ENCODE measurements at regions not wholly inside any gene's neighbourhood (a gene's known extent, or its start where the extent isn't known, plus 50 kb on each side); places are given as distances from the start of the nearest gene placed in this dataset.

- no peak for FAIRE-seq
- CTCF ChIA-PET (ENCODE audit: partially characterized antibody), result interaction anchor here (0.7 to 1.9 kb wide), 3 partner anchors 9 to 55 kb away, joined by 3 to 5 read pairs (median 5); no protein-coding TSS in a partner anchor
Observed at GRCh38 chr13:42389041-42389440, 117.1 kb downstream of the AKAP11 start.

More at GRCh38 chr13:42389041-42389440, 117.1 kb downstream of the AKAP11 start:
- H3K27ac ChIP-seq (ENCODE audit: low read depth, low read length), result no peak overlapping the region
- H4K5ac ChIP-seq (ENCODE audit: insufficient read length, low read depth, low read length), result no peak overlapping the region
- H3K79me1 ChIP-seq (ENCODE audit: low read depth, low read length), result no peaks in the 10 kb centered on the region
- H2BK120ac ChIP-seq (replicated peaks; ENCODE audit: low read depth, low read length), result no peak overlapping the region
- H3K27me3 ChIP-seq (replicated peaks in 1 of 4; ENCODE audit: control insufficient read depth in 3 of 4, extremely low read depth in 1 of 4, insufficient read depth in 3 of 4, low read length in 3 of 4), result no peaks in the 10 kb centered on the region
- no peak overlapping the region for H3K56ac ChIP-seq (replicated peaks; ENCODE audit: insufficient read length, low read depth, low read length)
- no peak overlapping the region for H3K23ac ChIP-seq (ENCODE audit: insufficient read length)
- H2BK20ac ChIP-seq (ENCODE audit: low read length), result no peak overlapping the region
- DNase-seq (ENCODE audit: low read depth in 1 of 2, low spot score in 2 of 2), result no peak
- H2BK12ac ChIP-seq (ENCODE audit: low read depth, low read length), result no peak overlapping the region
- no peak overlapping the region for H3K9ac ChIP-seq (replicated peaks in 1 of 4; ENCODE audit: extremely low read depth in 1 of 4, low read depth in 3 of 4, low read length in 3 of 4)
- H3K4me3 ChIP-seq (ENCODE audit: extremely low read depth in 1 of 4, insufficient read depth in 2 of 4, low read depth in 3 of 4, low read length in 4 of 4), result no peak overlapping the region
- H3K4ac ChIP-seq (replicated peaks; ENCODE audit: insufficient read length, low read depth, low read length), result no peak overlapping the region
- H2BK5ac ChIP-seq (ENCODE audit: low read depth, low read length), result no peak overlapping the region
- H2AFZ ChIP-seq (ENCODE audit: low read length), result no peak overlapping the region
- no peak overlapping the region for H3K4me2 ChIP-seq (ENCODE audit: insufficient read depth in 1 of 2, low read depth in 2 of 2, low read length in 2 of 2)
- no peaks in the 10 kb centered on the region for H3K9me3 ChIP-seq (ENCODE audit: insufficient read depth in 2 of 2, low read depth in 1 of 2, low read length in 1 of 2)
- H3K14ac ChIP-seq (ENCODE audit: insufficient read length), result no peak overlapping the region
- no peak overlapping the region for H3K18ac ChIP-seq (ENCODE audit: extremely low read depth, low read length)
- no peaks in the 10 kb centered on the region for H3K79me2 ChIP-seq (ENCODE audit: control insufficient read depth in 1 of 2, insufficient read depth in 2 of 2, low read length in 2 of 2)
- H4K20me1 ChIP-seq (replicated peaks in 1 of 2; ENCODE audit: control insufficient read depth in 1 of 2, insufficient read depth in 2 of 2, low read length in 2 of 2), result no peaks in the 10 kb centered on the region
- no peak overlapping the region for H4K91ac ChIP-seq (replicated peaks; ENCODE audit: insufficient read length, low read length)
- no peaks in the 10 kb centered on the region for H3K36me3 ChIP-seq (ENCODE audit: control insufficient read depth in 2 of 4, insufficient read depth in 4 of 4, low read length in 3 of 4)
- no peak overlapping the region for H4K8ac ChIP-seq (ENCODE audit: extremely low read depth, insufficient read depth, low read length)
- H2BK15ac ChIP-seq (ENCODE audit: low read length), result no peak overlapping the region
- no peaks in the 10 kb centered on the region for H3K23me2 ChIP-seq (ENCODE audit: low read depth, low read length)
- no peak overlapping the region for H2AK5ac ChIP-seq (ENCODE audit: low read depth, low read length)
- no peaks in the 10 kb centered on the region for H3K4me1 ChIP-seq (replicated peaks in 1 of 4; ENCODE audit: control insufficient read depth in 3 of 4, insufficient read depth in 4 of 4, low read length in 3 of 4)
- TF ChIP-seq NANOG (IDR thresholded peaks at IDR 0.05; ENCODE audit: insufficient read depth, low read depth, low read length, poor library complexity, severe bottlenecking) (no peak), RNF2 (IDR thresholded peaks at IDR 0.05; ENCODE audit: borderline replicate concordance, low read depth, low read length, missing control alignments, poor library complexity, severe bottlenecking) (no peak), RXRA (IDR thresholded peaks at IDR 0.05; ENCODE audit: insufficient read depth, low read depth, low read length) (no peak), CBX5 (IDR thresholded peaks at IDR 0.05; ENCODE audit: low read depth, low read length) (no peak), TEAD4 (IDR thresholded peaks at IDR 0.05; ENCODE audit: low read depth, low read length) (no peak), SP1 (IDR thresholded peaks at IDR 0.05; ENCODE audit: low read depth, low read length) (no peak), CTBP2 (IDR thresholded peaks at IDR 0.05; ENCODE audit: borderline replicate concordance, insufficient read depth, insufficient read length, low read length) (no peak), RFX5 (IDR thresholded peaks at IDR 0.05; ENCODE audit: borderline replicate concordance, low read depth, low read length) (no peak), RAD21 (IDR thresholded peaks at IDR 0.05 in 1 of 2, conservative IDR thresholded peaks at IDR 0.05 in 1 of 2; ENCODE audit: low read depth in 2 of 2, low read length in 2 of 2) (no peak)
- TF ChIP-seq, protein P1, sequence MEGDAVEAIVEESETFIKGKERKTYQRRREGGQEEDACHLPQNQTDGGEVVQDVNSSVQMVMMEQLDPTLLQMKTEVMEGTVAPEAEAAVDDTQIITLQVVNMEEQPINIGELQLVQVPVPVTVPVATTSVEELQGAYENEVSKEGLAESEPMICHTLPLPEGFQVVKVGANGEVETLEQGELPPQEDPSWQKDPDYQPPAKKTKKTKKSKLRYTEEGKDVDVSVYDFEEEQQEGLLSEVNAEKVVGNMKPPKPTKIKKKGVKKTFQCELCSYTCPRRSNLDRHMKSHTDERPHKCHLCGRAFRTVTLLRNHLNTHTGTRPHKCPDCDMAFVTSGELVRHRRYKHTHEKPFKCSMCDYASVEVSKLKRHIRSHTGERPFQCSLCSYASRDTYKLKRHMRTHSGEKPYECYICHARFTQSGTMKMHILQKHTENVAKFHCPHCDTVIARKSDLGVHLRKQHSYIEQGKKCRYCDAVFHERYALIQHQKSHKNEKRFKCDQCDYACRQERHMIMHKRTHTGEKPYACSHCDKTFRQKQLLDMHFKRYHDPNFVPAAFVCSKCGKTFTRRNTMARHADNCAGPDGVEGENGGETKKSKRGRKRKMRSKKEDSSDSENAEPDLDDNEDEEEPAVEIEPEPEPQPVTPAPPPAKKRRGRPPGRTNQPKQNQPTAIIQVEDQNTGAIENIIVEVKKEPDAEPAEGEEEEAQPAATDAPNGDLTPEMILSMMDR (IDR thresholded peaks at IDR 0.05; ENCODE audit: control extremely low read depth in 1 of 3, insufficient read depth in 1 of 3, low read depth in 1 of 3, low read length in 3 of 3), result no peak
- POLR2A ChIA-PET (ENCODE audit: partially characterized antibody), result no interaction called here

All from H1 (cell line).